HG02571 (cell line): ENCODE measurements at regions not wholly inside any gene's neighbourhood (a gene's known extent, or its start where the extent isn't known, plus 50 kb on each side); places are given as distances from the start of the nearest gene placed in this dataset.

Source experiments
- ATAC-seq: cut with Tn5 transposase; IDR thresholded peaks from one replicate; pipeline ENCODE4 v1.9.1; 2021; ENCODE audit warnings: mild to moderate bottlenecking, moderate library complexity; ENCODE audit not compliant: unreplicated experiment

- no peak for ATAC-seq
Measured at GRCh38 chr15:69988541-69989225, 109.0 kb downstream of the TLE3 start.

DNA sequence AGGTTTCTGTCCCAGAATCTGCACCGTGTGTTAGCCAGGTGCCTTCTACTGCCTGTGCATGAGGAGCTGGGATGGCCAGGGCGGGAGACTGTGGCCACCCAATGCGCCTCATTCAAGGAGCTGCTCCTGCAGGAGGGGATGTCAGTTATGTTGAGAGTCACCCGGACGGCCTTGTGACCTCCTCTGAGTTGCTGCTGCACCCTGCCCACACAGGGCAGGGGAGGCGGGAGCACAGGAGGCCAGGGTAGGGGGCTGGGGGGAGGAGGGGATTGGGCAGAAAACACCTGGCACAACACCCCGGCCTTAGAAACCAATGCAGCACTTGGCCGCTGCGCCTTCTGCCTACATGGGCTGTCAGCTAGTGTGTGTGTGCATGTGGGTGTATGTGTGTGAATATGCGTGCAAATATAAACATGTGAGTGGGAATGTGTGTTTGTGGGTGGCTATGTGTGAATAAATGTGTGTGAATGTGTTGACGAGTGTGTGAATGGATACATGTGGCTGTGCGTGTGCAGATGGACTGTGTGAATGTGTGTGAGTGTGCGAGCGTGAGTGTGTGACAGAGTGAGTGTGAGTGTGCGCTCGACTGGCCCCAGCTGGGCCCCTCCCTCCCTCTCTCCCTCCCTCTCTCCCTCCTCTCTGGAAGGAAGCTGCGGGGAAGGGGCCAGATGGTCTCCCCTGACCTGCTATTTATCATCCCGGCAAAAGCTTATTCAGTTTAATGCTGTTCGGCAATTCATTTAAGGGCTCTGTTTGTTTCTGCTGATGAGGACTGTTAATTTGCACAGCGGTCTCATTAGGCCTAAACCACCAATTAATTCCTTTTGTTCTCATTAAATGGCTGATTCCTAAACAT, 106.9 kb downstream of the TLE3 start:
- ATAC-seq = no peak

GRCh38 chr15:69991551-69991980, 106.2 kb downstream of the TLE3 start:
- no peak for ATAC-seq

- no peak for ATAC-seq
Measured at GRCh38 chr15:69992348-69992747, 105.4 kb downstream of the TLE3 start.

- ATAC-seq = no peak
Measured at GRCh38 chr15:69994429-69995205, 103.1 kb downstream of the TLE3 start.

- ATAC-seq = no peak
Measured at GRCh38 chr15:69996321-69997160, 101.2 kb downstream of the TLE3 start.

DNA sequence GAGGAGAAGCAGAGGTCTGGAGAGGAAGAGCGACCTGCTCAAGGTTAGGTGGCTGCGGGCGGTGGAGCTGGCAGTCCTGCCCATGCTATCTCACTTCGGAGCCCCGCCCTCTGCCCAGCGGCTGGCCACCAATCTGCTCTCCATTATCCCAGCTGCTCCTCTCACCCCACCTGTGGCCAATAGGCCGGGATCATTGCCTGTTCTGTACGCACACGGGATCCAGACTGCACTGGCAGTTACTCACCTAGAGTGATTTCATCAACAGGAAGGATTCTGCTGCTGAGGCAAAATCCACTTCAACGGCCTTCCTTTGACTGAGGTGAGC, 100.6 kb downstream of the TLE3 start:
- no peak for ATAC-seq
